ENCODE measurements at regions not wholly inside any gene's neighbourhood (a gene's known extent, or its start where the extent isn't known, plus 50 kb on each side); places are given as distances from the start of the nearest gene placed in this dataset.

DNA sequence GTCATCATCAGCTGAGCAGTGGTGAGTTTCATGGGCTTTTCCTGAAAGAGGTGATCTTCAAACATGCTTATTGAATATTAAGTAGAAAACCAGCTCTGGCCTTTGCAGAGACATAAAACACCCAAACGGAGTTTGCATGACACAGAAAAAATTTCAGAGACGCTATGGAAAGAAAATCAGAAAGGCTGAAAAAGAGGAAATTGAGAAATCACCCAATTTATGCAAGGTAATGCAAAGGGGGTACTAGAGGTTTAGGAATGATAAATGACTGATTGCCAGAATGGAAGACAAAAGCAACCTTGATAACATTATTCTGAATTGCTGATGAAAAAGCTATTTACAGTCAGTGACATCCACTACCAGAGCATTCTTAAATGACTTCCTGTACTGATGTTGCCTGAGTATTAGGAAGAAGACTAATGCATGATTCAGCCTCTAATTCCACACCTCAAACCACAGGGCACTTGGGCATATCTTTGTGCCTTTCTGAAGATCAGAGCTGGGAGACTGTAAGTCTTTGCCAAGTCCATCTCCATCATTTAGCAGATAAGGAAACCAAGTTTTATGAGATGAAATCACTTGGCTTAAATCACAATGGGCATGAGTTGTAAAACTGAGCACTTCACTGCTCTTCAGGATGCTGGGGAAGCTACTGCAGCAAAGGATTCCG lies 565.7 kb downstream of the PPARGC1A start:
- TF ChIP-seq, protein P1, sequence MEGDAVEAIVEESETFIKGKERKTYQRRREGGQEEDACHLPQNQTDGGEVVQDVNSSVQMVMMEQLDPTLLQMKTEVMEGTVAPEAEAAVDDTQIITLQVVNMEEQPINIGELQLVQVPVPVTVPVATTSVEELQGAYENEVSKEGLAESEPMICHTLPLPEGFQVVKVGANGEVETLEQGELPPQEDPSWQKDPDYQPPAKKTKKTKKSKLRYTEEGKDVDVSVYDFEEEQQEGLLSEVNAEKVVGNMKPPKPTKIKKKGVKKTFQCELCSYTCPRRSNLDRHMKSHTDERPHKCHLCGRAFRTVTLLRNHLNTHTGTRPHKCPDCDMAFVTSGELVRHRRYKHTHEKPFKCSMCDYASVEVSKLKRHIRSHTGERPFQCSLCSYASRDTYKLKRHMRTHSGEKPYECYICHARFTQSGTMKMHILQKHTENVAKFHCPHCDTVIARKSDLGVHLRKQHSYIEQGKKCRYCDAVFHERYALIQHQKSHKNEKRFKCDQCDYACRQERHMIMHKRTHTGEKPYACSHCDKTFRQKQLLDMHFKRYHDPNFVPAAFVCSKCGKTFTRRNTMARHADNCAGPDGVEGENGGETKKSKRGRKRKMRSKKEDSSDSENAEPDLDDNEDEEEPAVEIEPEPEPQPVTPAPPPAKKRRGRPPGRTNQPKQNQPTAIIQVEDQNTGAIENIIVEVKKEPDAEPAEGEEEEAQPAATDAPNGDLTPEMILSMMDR (IDR thresholded peaks at IDR 0.05): no peak
- TF ChIP-seq POLR2A (IDR thresholded peaks at IDR 0.05): no peak

All from uterus (tissue), 2 donors.